Caco-2 (cell line): ENCODE measurements at regions not wholly inside any gene's neighbourhood (a gene's known extent, or its start where the extent isn't known, plus 50 kb on each side); places are given as distances from the start of the nearest gene placed in this dataset.

Source experiments
- BruUV-seq: library from RNA; stranded (reverse); fragments of 400-500 nt; replicated peaks from 2 replicates; lab custom pipeline; 2021; lab: Mats Ljungman, UMichigan
- CTCF ChIA-PET: fragments of 300-600 bp; sonication (Branson Sonifier 250); formaldehyde crosslinking; loops from one replicate; lab custom pipeline; 2022; ENCODE audit warnings: antibody characterized with exemption; lab: Charles Lee
- POLR2A ChIA-PET: fragments of 300-600 bp; sonication (Branson Sonifier 250); formaldehyde crosslinking; loops from one replicate; lab custom pipeline; 2022; ENCODE audit warnings: antibody characterized with exemption; lab: Charles Lee
- DNase-seq, 2 experiments: peaks; one replicate each; pipeline versions ENCODE4 v3.0.0 to v3.0.0-alpha.2; 2020 to 2022
- H3K27me3 ChIP-seq: replicated peaks from 2 replicates; pipeline ENCODE4 v1.6.0; 2011; ENCODE audit warnings: low read length; ENCODE audit not compliant: control insufficient read depth, insufficient read depth
- H3K36me3 ChIP-seq: 2 replicates; pipeline ENCODE4 v1.5.1; 2011; ENCODE audit warnings: low read length; ENCODE audit not compliant: control insufficient read depth, insufficient read depth
- H3K4me1 ChIP-seq: fragments of 250-450 bp; sonication (Bioruptor Pico); 2 replicates; pipeline ENCODE4 v1.5.1; 2020; ENCODE audit warnings: mild to moderate bottlenecking
- H3K4me3 ChIP-seq: 2 replicates; pipeline ENCODE4 v1.5.1; 2011; ENCODE audit warnings: low read depth, mild to moderate bottlenecking, control low read depth, low read length
- H3K9me3 ChIP-seq: fragments of 250-450 bp; sonication (Bioruptor Pico); 2 replicates; pipeline ENCODE4 v1.5.1; 2020; ENCODE audit warnings: mild to moderate bottlenecking, moderate library complexity
- H3K27ac Mint-ChIP-seq: one replicate; pipeline ENCODE4 v1.8.0; 2022; ENCODE audit warnings: mixed read lengths; ENCODE audit not compliant: unreplicated experiment
- H3K27me3 Mint-ChIP-seq: one replicate; pipeline ENCODE4 v1.8.0; 2022; ENCODE audit warnings: mixed read lengths; ENCODE audit not compliant: insufficient read depth, unreplicated experiment
- H3K36me3 Mint-ChIP-seq: one replicate; pipeline ENCODE4 v1.8.0; 2022; ENCODE audit warnings: mild to moderate bottlenecking, mixed read lengths; ENCODE audit not compliant: insufficient read depth, unreplicated experiment
- H3K4me1 Mint-ChIP-seq: one replicate; pipeline ENCODE4 v1.8.0; 2022; ENCODE audit warnings: low read depth, mixed read lengths; ENCODE audit not compliant: unreplicated experiment
- H3K4me3 Mint-ChIP-seq: one replicate; pipeline ENCODE4 v1.8.0; 2022; ENCODE audit warnings: mild to moderate bottlenecking, moderate library complexity, mixed read lengths; ENCODE audit not compliant: unreplicated experiment
- H3K9me3 Mint-ChIP-seq: one replicate; pipeline ENCODE4 v1.8.0; 2022; ENCODE audit warnings: mixed read lengths; ENCODE audit not compliant: unreplicated experiment
- intact Hi-C: fragments of 100-400 bp; cut with micrococcal nuclease; formaldehyde crosslinking; loops from one replicate; pipeline ENCODE4 v1.10.0; 2022; ENCODE audit not compliant: unreplicated experiment
- TF ChIP-seq, protein P1 (sequence below), 2 experiments: fragments of 200-600 bp in 1 of 2; IDR thresholded peaks; 1 replicate in 1 of 2; 2 replicates in 1 of 2; pipeline versions ENCODE4 v1.5.1 to v1.8.0; 2011 to 2022; ENCODE audit warnings: antibody characterized with exemption in 1 of 2, control low read depth in 1 of 2, inconsistent platforms in 1 of 2, low read depth in 1 of 2, low read length in 1 of 2, mild to moderate bottlenecking in 1 of 2, moderate library complexity in 1 of 2; ENCODE audit not compliant: insufficient read depth in 1 of 2, severe bottlenecking in 1 of 2, unreplicated experiment in 1 of 2

DNA sequence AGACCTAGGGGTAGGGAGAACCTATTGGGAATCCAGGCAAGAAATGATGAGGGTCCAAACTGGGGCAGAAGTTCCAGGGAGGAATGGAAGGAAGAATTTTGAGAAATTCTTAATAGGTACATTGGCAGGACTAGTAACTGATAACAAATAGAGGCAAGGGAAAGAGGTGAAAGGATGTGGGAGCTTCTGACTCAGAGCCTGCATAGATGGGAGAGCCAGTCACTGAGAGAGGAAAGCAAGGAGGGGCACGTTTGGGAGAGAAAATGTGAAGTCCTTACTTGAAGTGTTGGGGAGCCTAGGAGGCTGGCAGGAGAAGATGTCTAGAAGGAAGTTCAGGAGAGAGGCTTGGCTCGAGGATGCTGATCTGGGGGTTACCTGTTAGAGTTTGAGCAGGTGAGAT, 104.6 kb upstream of the NCAM1 start:
- Mint-ChIP-seq H3K27ac (no peak overlapping the region), H3K4me3 (no peak overlapping the region), H3K27me3 (peaks cover 34% of the 10 kb centered on the region), H3K4me1 (no peaks in the 10 kb centered on the region), H3K9me3 (peaks cover 15% of the 10 kb centered on the region), H3K36me3 (no peaks in the 10 kb centered on the region)
- no peak overlapping the region for H3K4me3 ChIP-seq
- POLR2A ChIA-PET, result no interaction called here
- intact Hi-C loops, result no loop called here
- TF ChIP-seq, protein P1, sequence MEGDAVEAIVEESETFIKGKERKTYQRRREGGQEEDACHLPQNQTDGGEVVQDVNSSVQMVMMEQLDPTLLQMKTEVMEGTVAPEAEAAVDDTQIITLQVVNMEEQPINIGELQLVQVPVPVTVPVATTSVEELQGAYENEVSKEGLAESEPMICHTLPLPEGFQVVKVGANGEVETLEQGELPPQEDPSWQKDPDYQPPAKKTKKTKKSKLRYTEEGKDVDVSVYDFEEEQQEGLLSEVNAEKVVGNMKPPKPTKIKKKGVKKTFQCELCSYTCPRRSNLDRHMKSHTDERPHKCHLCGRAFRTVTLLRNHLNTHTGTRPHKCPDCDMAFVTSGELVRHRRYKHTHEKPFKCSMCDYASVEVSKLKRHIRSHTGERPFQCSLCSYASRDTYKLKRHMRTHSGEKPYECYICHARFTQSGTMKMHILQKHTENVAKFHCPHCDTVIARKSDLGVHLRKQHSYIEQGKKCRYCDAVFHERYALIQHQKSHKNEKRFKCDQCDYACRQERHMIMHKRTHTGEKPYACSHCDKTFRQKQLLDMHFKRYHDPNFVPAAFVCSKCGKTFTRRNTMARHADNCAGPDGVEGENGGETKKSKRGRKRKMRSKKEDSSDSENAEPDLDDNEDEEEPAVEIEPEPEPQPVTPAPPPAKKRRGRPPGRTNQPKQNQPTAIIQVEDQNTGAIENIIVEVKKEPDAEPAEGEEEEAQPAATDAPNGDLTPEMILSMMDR (IDR thresholded peaks at IDR 0.05; ENCODE audit: insufficient read depth in 1 of 2, low read depth in 1 of 2, low read length in 1 of 2, severe bottlenecking in 1 of 2, unreplicated experiment in 1 of 2), result no peak
- BruUV-seq, result no TSS peak
- no peaks in the 10 kb centered on the region for H3K4me1 ChIP-seq
- no peaks in the 10 kb centered on the region for H3K36me3 ChIP-seq
- no peaks in the 10 kb centered on the region for H3K27me3 ChIP-seq
- CTCF ChIA-PET, result no interaction called here
- DNase-seq, result no peak
- peaks cover 13% of the 10 kb centered on the region for H3K9me3 ChIP-seq

DNA sequence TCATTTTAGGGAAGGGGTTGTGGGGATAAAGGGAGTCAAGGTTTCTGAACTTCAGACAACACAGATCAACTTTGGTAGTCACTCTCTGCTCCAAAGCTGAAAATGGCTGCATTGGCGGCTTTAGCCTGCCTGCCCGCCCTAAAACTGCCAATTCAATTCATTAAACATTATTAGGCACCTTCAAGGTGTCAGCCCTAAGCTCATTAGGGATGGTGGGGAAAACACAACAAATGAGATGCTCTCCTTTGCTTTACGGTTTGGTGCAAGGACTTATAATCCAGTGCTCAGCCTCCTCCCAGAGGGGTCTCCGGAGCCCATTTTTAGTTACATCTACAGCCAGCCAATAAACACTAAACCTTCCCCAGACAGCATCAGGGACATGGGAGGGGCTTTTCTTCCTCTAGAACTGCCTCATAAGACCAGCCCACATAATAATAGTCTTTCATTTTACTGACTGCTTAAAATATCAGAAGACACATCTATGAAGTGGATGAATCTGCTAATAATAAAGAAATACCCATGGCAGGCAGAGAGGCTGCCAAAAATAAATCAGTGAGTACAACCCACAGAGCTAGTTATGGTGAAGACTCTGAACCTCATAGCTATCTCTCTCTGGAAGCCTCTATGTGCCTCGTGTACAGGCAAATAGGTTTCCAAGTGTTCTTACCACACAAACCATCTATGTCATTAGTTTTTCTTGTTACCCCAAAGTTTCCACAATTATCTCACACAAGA, 102.8 kb upstream of the NCAM1 start:
- Histone ChIP-seq H3K4me1 (no peaks in the 10 kb centered on the region), H3K27me3 (no peaks in the 10 kb centered on the region), H3K9me3 (peaks cover 21% of the 10 kb centered on the region), H3K4me3 (no peak overlapping the region), H3K36me3 (no peaks in the 10 kb centered on the region)
- Mint-ChIP-seq H3K4me3 (no peak overlapping the region), H3K4me1 (no peaks in the 10 kb centered on the region), H3K36me3 (no peaks in the 10 kb centered on the region), H3K27me3 (peaks cover 30% of the 10 kb centered on the region), H3K27ac (no peak overlapping the region), H3K9me3 (peaks cover 25% of the 10 kb centered on the region)
- intact Hi-C loops, result no loop called here
- POLR2A ChIA-PET, result no interaction called here
- no peak for DNase-seq
- CTCF ChIA-PET, result interaction anchor here (0.5 kb wide), 1 partner anchor 64 kb away, joined by 5 read pairs; no protein-coding TSS in a partner anchor
- no TSS peak for BruUV-seq
- TF ChIP-seq, protein P1 (IDR thresholded peaks at IDR 0.05; ENCODE audit: insufficient read depth in 1 of 2, low read depth in 1 of 2, low read length in 1 of 2, severe bottlenecking in 1 of 2, unreplicated experiment in 1 of 2), result no peak

DNA sequence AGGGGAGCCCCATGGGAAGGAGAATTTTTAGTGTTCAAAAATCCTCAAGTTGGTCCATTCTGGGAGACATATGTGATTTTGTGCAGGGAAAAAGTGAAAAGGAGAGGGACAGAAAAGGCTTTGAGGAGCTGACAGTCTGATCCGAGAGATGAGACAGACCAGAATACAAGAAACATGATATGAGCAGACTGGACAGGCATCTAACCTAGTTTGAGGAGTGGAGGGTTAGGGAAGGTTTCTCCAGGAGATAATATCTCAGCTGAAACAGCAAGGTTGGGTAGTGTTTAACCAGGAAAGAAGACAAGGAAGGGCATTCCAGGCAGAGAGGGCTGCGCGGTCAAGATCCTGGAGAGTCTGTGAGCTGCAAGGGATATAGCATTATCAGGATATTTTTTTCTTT, 101.4 kb upstream of the NCAM1 start:
- Histone ChIP-seq H3K36me3 (no peaks in the 10 kb centered on the region), H3K9me3 (peaks cover 21% of the 10 kb centered on the region), H3K4me1 (no peaks in the 10 kb centered on the region), H3K4me3 (no peak overlapping the region), H3K27me3 (no peaks in the 10 kb centered on the region)
- no peak overlapping the region for H3K4me3 Mint-ChIP-seq
- no peak for DNase-seq
- ChIA-PET CTCF (no interaction called here), POLR2A (no interaction called here)
- H3K36me3 Mint-ChIP-seq, result no peaks in the 10 kb centered on the region
- H3K9me3 Mint-ChIP-seq, result peaks cover 25% of the 10 kb centered on the region
- TF ChIP-seq, protein P1 (IDR thresholded peaks at IDR 0.05; ENCODE audit: insufficient read depth in 1 of 2, low read depth in 1 of 2, low read length in 1 of 2, severe bottlenecking in 1 of 2, unreplicated experiment in 1 of 2), result no peak
- H3K4me1 Mint-ChIP-seq, result no peaks in the 10 kb centered on the region
- no peak overlapping the region for H3K27ac Mint-ChIP-seq
- intact Hi-C loops, result no loop called here
- no TSS peak for BruUV-seq
- peaks cover 30% of the 10 kb centered on the region for H3K27me3 Mint-ChIP-seq
